Mesenchymal stem cell (in vitro differentiated cells and primary cell): ENCODE measurements at regions not wholly inside any gene's neighbourhood (a gene's known extent, or its start where the extent isn't known, plus 50 kb on each side); places are given as distances from the start of the nearest gene placed in this dataset.
"Not testable (repeated sequence)": the region's sequence is repeated elsewhere in the genome, so short reads cannot be mapped to it uniquely, and the experiment has no call there.

Experiments used
- DNase-seq: peaks from one replicate; pipeline ENCODE4 v3.0.0-alpha.2; 2013
- H2AFZ ChIP-seq: one replicate; pipeline ENCODE4 v1.6.1; 2013; ENCODE audit warnings: low read depth, mild to moderate bottlenecking, control low read depth, inconsistent platforms, low read length, moderate library complexity
- H2AK5ac ChIP-seq: 2 replicates; pipeline ENCODE4 v1.6.1; 2013; ENCODE audit warnings: low read length, moderate library complexity, mild to moderate bottlenecking, inconsistent platforms; ENCODE audit not compliant: severe bottlenecking
- H2BK120ac ChIP-seq: one replicate; pipeline ENCODE4 v1.6.1; 2013; ENCODE audit warnings: low read depth, mild to moderate bottlenecking, inconsistent platforms, low read length, moderate library complexity
- H2BK12ac ChIP-seq, 2 experiments: one replicate each; pipeline ENCODE4 v1.6.1; 2013; ENCODE audit warnings: inconsistent platforms in 2 of 2, low read length in 2 of 2, mild to moderate bottlenecking in 2 of 2, moderate library complexity in 2 of 2, control low read depth in 1 of 2
- H2BK15ac ChIP-seq: one replicate; pipeline ENCODE4 v1.6.1; 2013; ENCODE audit warnings: mild to moderate bottlenecking, low read depth, inconsistent platforms; ENCODE audit not compliant: poor library complexity, severe bottlenecking
- H2BK5ac ChIP-seq: 2 replicates; pipeline ENCODE4 v1.6.1; 2013; ENCODE audit warnings: low read depth, mild to moderate bottlenecking, low read length, control low read depth, inconsistent platforms; ENCODE audit not compliant: poor library complexity, severe bottlenecking
- H3K14ac ChIP-seq, 2 experiments: one replicate each; pipeline ENCODE4 v1.6.1; 2013; ENCODE audit warnings: inconsistent platforms in 2 of 2, low read length in 2 of 2, control low read depth in 1 of 2, mild to moderate bottlenecking in 1 of 2, moderate library complexity in 1 of 2
- H3K18ac ChIP-seq, 2 experiments: one replicate each; pipeline ENCODE4 v1.6.1; 2013; ENCODE audit warnings: inconsistent platforms in 2 of 2, low read length in 2 of 2, control low read depth in 1 of 2, low read depth in 1 of 2, mild to moderate bottlenecking in 1 of 2
- H3K23ac ChIP-seq, 2 experiments: one replicate each; pipeline ENCODE4 v1.6.1; 2013; ENCODE audit warnings: inconsistent platforms in 2 of 2, low read length in 2 of 2, mild to moderate bottlenecking in 2 of 2, moderate library complexity in 2 of 2, control low read depth in 1 of 2
- H3K27ac ChIP-seq: 2 replicates; pipeline ENCODE4 v1.5.1; 2013; ENCODE audit warnings: mild to moderate bottlenecking, moderate library complexity, low read length, control low read depth, inconsistent platforms; ENCODE audit not compliant: poor library complexity, severe bottlenecking
- H3K27me3 ChIP-seq, 2 experiments: 2 replicates each; pipeline versions ENCODE4 v1.6.1 to v1.7.0; 2013; ENCODE audit warnings: low read length in 2 of 2, mild to moderate bottlenecking in 2 of 2, moderate library complexity in 2 of 2, control low read depth in 1 of 2, inconsistent platforms in 1 of 2; ENCODE audit not compliant: control insufficient read depth in 1 of 2, insufficient read depth in 1 of 2
- H3K36me3 ChIP-seq, 2 experiments: 2 replicates each; pipeline versions ENCODE4 v1.6.1 to v1.7.0; 2013; ENCODE audit warnings: low read length in 2 of 2, control low read depth in 1 of 2, inconsistent platforms in 1 of 2, low read depth in 1 of 2, mild to moderate bottlenecking in 1 of 2; ENCODE audit not compliant: insufficient read depth in 2 of 2, control insufficient read depth in 1 of 2
- H3K4ac ChIP-seq, 2 experiments: one replicate each; pipeline ENCODE4 v1.6.1; 2013; ENCODE audit warnings: inconsistent platforms in 2 of 2, low read length in 2 of 2, mild to moderate bottlenecking in 2 of 2, moderate library complexity in 2 of 2, control low read depth in 1 of 2, low read depth in 1 of 2
- H3K4me1 ChIP-seq: 2 replicates; pipeline ENCODE4 v1.6.1; 2013; ENCODE audit warnings: low read depth, low read length, control low read depth; ENCODE audit not compliant: control insufficient read depth, insufficient read depth
- H3K4me2 ChIP-seq: 2 replicates; pipeline ENCODE4 v1.6.1; 2013; ENCODE audit warnings: low read length, mild to moderate bottlenecking, inconsistent platforms; ENCODE audit not compliant: poor library complexity, severe bottlenecking
- H3K4me3 ChIP-seq, 2 experiments: 2 replicates each; pipeline versions ENCODE4 v1.5.1 to v1.7.0; 2013; ENCODE audit warnings: low read length in 2 of 2, mild to moderate bottlenecking in 2 of 2, control low read depth in 1 of 2, low read depth in 1 of 2; ENCODE audit not compliant: insufficient read depth in 1 of 2
- H3K79me1 ChIP-seq: replicated peaks from 2 replicates; pipeline ENCODE4 v1.6.1; 2013; ENCODE audit warnings: mild to moderate bottlenecking, control low read depth, low read length, inconsistent platforms; ENCODE audit not compliant: poor library complexity, severe bottlenecking
- H3K9ac ChIP-seq: 2 replicates; pipeline ENCODE4 v1.7.0; 2013; ENCODE audit warnings: mild to moderate bottlenecking, low read length, moderate library complexity
- H3K9me3 ChIP-seq: 2 replicates; pipeline ENCODE4 v1.7.0; 2013; ENCODE audit warnings: mild to moderate bottlenecking, low read length; ENCODE audit not compliant: control insufficient read depth
- H4K8ac ChIP-seq: one replicate; pipeline ENCODE4 v1.6.1; 2013; ENCODE audit warnings: inconsistent platforms, mild to moderate bottlenecking, low read length, moderate library complexity
- H4K91ac ChIP-seq: one replicate; pipeline ENCODE4 v1.6.1; 2013; ENCODE audit warnings: mild to moderate bottlenecking, low read length, inconsistent platforms
- WGBS: methylation state at CpG from one replicate; pipeline ENCODE4 v1.1.7; 2013; ENCODE audit warnings: mixed read lengths; 5-methylcytosine and 5-hydroxymethylcytosine counted together

DNA sequence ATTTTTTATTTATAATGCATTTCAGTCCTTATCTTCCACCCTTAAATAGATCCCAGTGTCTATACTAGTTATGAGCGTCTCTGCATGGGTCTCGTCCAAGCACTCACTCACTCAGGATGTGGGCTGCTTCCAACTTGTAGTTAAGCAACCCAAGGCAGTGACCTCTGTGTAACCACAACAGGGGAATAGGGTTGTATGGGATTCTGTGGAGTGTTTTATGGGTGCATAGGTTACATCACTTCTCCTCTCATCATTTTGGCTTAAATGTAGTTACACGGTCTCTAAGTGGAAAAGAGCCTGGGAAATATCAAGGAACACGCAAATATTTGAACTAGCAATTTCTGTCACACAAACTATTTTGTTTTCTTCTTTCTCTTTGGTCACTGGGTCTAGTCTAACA, 931.0 kb downstream of the STIM2 start:
- Histone ChIP-seq H3K27ac (no peak overlapping the region), H3K23ac (no peak overlapping the region), H3K27me3 (no peaks in the 10 kb centered on the region), H4K8ac (no peak overlapping the region), H3K4me2 (no peak overlapping the region), H2AFZ (no peak overlapping the region), H3K4me3 (no peak overlapping the region), H3K4ac (no peak overlapping the region), H2BK15ac (no peak overlapping the region), H2BK5ac (no peak overlapping the region), H3K18ac (no peak overlapping the region), H3K36me3 (no peaks in the 10 kb centered on the region), H3K14ac (no peak overlapping the region), H2BK12ac (no peak overlapping the region), H2BK120ac (no peak overlapping the region), H3K9ac (no peak overlapping the region), H3K9me3 (no peaks in the 10 kb centered on the region), H3K4me1 (no peaks in the 10 kb centered on the region), H4K91ac (no peak overlapping the region), H3K79me1 (no peaks in the 10 kb centered on the region), H2AK5ac (peak overlapping the region; percentile 48)
- DNase-seq = peak; percentile 57
- 75% methylated on average over 4 of the region's 4 CpGs for WGBS

DNA sequence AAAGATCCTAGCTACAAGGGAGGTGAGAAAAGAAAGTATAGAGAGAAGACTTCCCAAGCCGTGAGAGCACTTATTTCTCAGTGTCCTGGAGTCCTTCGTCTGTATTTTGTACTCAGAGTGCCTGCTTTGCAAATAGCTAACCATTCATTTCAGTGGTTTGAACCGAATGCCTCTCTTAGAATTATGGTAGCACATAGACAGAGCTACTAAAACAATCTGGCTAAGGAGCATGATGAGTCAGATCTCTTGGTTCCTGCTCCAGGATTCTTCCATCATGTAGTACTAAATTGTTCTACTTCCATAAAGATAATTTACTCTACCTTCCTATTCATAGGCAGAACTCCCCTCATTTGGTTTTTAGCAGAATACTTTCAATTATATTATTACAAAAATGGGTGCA, 946.6 kb downstream of the STIM2 start:
- no peak overlapping the region for H2AFZ ChIP-seq
- DNase-seq = peak; percentile 22
- no peaks in the 10 kb centered on the region for H3K36me3 ChIP-seq
- no peaks in the 10 kb centered on the region for H3K4me1 ChIP-seq
- H4K91ac ChIP-seq = no peak overlapping the region
- H3K14ac ChIP-seq = no peak overlapping the region
- no peaks in the 10 kb centered on the region for H3K27me3 ChIP-seq
- H2AK5ac ChIP-seq = no peak overlapping the region
- no peak overlapping the region for H3K4me3 ChIP-seq
- H3K4ac ChIP-seq = no peak overlapping the region
- 49% methylated on average over 3 of the region's 3 CpGs for WGBS
- no peak overlapping the region for H2BK5ac ChIP-seq
- no peak overlapping the region for H3K27ac ChIP-seq
- H3K9ac ChIP-seq = no peak overlapping the region
- no peak overlapping the region for H2BK15ac ChIP-seq
- H3K18ac ChIP-seq = no peak overlapping the region
- H3K9me3 ChIP-seq = no peaks in the 10 kb centered on the region
- H3K23ac ChIP-seq = no peak overlapping the region
- H2BK120ac ChIP-seq = no peak overlapping the region
- H4K8ac ChIP-seq = no peak overlapping the region
- H3K4me2 ChIP-seq = no peak overlapping the region
- H3K79me1 ChIP-seq = no peaks in the 10 kb centered on the region
- H2BK12ac ChIP-seq = no peak overlapping the region

DNA sequence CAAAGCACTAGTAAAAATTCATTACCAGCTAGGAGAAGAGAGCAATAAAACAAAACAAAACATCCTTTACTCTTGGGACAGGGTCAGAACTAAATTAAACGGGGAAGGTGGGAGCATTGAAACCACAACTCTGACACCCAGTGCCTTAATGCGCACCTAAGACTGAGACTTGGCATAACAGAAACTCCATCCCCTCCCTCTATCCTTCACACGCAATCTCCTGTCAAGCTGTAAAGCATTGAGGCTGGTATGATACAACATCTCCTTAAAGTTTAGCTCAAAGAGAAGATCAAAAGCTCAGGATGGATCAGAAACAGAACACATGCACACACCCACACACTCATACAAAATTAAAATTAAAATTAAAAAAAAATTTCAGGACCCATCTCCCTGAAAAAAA, 951.3 kb downstream of the STIM2 start:
- Histone ChIP-seq H3K4me1 (no peaks in the 10 kb centered on the region), H3K27ac (no peak overlapping the region), H3K23ac (no peak overlapping the region), H2BK5ac (no peak overlapping the region), H2AK5ac (no peak overlapping the region), H3K4ac (no peak overlapping the region), H3K27me3 (no peaks in the 10 kb centered on the region), H2BK120ac (no peak overlapping the region), H3K36me3 (no peaks in the 10 kb centered on the region), H2BK15ac (no peak overlapping the region), H3K4me3 (no peak overlapping the region), H2BK12ac (no peak overlapping the region), H4K91ac (no peak overlapping the region), H3K79me1 (no peaks in the 10 kb centered on the region), H3K14ac (no peak overlapping the region), H4K8ac (no peak overlapping the region), H3K9ac (no peak overlapping the region), H3K4me2 (no peak overlapping the region), H3K18ac (no peak overlapping the region), H3K9me3 (peaks cover 2% of the 10 kb centered on the region), H2AFZ (no peak overlapping the region)
- 82% methylated on average over 3 of the region's 3 CpGs for WGBS
- no peak for DNase-seq

DNA sequence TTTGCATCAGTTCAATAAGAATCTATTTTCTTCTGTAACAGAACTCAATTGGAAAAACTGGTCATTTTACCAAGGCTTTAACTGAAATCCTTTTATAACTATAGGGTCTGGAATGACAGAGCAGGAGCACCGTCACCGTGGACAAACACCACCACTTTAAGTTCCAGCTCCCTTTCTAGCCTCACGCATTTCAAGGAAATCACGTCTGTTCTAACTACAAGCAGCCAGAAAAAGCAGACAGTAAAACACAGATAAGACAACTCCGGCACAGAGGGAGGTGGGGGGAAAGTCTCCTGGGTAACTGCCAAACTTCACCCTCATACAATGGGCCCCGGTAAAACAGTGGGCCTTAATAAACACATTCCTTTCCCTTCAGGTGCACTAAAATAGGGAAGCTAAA, 952.6 kb downstream of the STIM2 start:
- 49% methylated on average over 6 of the region's 6 CpGs for WGBS

More for the DNA sequence above, 952.6 kb downstream of the STIM2 start:
- not testable (repeated sequence) for H3K79me1 ChIP-seq, H2BK120ac ChIP-seq, H2BK15ac ChIP-seq, H2AFZ ChIP-seq, DNase-seq, H3K18ac ChIP-seq, H4K91ac ChIP-seq, H3K4ac ChIP-seq, H2BK12ac ChIP-seq, H3K4me1 ChIP-seq, H4K8ac ChIP-seq, H2BK5ac ChIP-seq, H3K27ac ChIP-seq, H3K27me3 ChIP-seq, H3K9ac ChIP-seq, H3K4me2 ChIP-seq, H3K14ac ChIP-seq, H3K23ac ChIP-seq, H2AK5ac ChIP-seq, H3K4me3 ChIP-seq, H3K36me3 ChIP-seq
- peaks cover 13% of the 10 kb centered on the region for H3K9me3 ChIP-seq
